HG02678 (cell line): ENCODE measurements at regions not wholly inside any gene's neighbourhood (a gene's known extent, or its start where the extent isn't known, plus 50 kb on each side); places are given as distances from the start of the nearest gene placed in this dataset.

Source experiments
- ATAC-seq: cut with Tn5 transposase; IDR thresholded peaks from one replicate; pipeline ENCODE4 v1.9.1; 2021; ENCODE audit warnings: mild to moderate bottlenecking, moderate library complexity; ENCODE audit not compliant: unreplicated experiment

DNA sequence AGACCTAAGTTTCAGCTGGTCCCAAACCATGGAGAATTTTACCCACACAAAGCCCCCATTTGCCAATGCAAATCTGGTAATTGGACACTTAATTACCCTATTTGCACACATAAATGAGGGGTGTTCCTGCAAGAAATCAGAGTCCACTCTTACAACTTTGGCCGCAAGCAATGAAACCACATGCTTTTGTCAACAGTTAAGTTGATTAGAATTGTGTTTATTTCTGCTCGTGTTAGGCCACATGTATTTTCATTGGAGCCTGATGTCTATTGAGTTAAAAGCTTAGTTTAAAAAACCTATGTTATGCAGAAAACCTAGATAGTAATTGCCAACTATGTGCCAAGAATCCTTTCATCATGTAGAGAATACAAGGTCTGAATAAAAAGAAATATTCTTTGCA lies 153.8 kb upstream of the CMC1 start:
- no peak for ATAC-seq

- no peak for ATAC-seq
Measured at GRCh38 chr3:28088811-28089526, 152.4 kb upstream of the CMC1 start.

GRCh38 chr3:28089527-28089897 lies 151.9 kb upstream of the CMC1 start:
- no peak for ATAC-seq

DNA sequence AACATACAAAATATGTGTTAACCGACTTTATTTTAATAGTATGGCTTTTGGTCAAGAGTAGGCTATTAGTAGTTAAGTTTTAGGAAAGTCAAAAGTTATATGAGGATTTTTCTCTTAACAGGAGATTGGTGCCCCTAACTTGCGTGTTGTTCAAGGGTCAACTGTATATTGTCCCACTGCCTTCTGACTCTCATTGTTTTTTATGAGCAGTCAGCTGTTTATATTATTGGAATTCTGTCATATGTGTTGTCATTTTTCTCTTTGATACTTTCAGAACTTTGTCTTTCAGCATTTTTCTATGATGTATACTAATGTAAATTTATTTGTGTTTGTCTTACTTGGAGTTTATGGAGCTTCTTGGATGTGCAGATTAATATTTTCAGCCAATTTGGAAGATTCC lies 142.1 kb upstream of the CMC1 start:
- ATAC-seq: no peak

DNA sequence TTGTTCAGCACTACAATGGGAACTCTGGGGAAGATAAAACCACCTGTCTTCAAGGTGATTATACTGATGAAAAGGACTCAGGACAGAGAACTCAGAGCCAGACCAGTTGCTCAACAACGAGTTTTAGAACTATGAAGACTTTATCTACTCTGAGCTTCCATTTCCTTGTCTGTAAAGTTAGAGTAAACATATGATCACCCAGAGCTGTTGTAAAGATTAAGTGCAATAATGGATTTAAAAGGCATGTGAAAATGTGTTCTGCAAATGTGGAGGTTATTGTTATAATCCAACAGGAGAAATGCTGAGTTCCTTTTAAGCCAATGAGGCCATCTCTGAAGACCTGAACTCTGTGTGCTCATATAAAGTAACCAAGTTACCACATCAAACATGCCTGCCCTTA lies 139.7 kb upstream of the CMC1 start:
- ATAC-seq: no peak

DNA sequence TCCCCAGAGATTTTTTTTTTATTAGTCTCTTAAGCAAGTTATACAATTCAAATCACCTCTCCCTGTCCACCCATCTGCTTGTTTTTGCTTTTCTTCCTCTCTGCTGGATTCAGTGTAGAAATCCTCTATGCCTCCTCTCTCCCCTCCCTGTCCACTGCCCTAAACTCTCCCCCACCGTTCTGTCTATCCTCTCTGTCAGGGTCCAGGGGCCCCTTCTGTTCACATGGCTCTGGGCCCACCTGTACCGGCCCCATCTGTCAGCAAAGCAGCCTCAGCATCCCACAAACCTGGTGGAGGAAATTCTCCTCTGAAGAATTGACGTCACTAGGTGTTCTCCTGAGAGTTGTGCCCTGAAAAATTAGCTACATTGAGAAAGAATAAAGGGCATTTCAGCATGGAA lies 137.6 kb upstream of the CMC1 start:
- ATAC-seq: no peak

DNA sequence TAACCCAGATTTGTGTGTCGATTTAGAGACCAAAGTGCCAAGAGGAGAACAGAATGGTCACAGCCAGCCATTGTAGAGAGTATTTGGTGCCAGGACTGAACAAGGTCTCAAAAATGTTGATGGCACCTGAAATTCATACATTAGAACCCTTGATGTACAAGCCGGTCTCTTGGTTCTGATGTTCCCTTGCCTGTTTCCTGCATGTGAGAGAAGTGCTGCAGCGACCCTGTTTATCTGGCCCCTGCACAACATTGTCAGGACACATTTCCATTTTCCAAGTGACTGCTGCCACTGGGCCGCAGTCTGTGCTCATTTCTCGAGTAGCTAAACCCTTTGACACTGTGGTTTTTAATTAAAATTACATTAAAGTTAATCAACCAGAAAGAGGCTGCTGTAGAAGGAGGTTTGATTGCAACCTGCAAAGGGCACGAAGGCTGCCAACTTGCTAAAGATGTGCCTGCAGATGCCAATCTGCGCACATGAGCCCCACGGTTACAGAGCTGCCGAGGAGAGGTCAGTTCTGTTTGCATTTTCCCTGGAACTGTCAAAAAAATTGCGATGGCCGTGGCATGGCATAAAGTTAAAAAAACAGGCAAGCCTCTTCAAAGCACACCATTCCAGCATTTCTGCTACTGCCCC lies 136.4 kb upstream of the CMC1 start:
- no peak for ATAC-seq

- ATAC-seq: no peak
Measured at GRCh38 chr3:28109829-28110228, 131.6 kb upstream of the CMC1 start.

GRCh38 chr3:28110869-28111268 lies 130.6 kb upstream of the CMC1 start:
- no peak for ATAC-seq

GRCh38 chr3:28114893-28115292 lies 126.5 kb upstream of the CMC1 start:
- ATAC-seq: no peak

DNA sequence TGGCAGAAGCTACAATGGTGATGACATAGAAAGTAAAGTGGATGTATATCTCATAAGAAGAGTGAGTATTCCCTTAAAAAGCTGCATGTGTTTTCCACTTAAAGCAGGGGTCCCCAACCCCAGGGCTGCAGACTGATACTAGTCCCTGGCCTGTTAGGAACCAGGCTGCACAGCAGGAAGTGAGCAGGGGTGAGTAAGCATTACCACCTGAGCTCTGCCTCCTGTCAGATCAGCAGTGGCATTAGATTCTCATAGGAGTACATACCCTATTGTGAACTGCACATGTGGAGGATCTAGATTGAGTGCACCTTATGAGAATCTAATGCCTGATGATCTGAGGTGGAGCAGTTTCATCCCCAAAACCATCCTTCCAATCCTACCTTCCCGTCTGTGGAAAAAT lies 126.1 kb upstream of the CMC1 start:
- ATAC-seq: no peak

GRCh38 chr3:28117598-28117997 lies 123.8 kb upstream of the CMC1 start:
- no peak for ATAC-seq

DNA sequence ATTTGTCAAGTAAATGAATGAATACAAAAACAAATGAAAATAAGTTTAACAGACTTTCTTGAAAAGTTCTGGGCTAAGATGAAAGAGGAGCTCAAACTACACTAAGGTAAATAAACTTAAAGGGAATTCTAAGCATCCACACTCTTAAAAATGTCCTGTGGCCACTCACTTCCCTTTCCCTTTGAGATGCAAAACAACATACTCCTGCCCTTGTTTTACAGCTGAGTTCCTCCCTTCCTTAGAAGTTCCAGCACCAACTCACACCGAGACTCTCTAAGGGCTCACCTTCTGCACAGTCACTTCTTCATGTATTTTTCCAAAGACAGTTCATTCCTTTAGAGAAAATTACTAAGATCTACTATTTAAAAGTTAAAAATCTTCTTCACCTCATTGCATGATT lies 123.3 kb upstream of the CMC1 start:
- no peak for ATAC-seq

- no peak for ATAC-seq
Measured at GRCh38 chr3:28122227-28122626, 119.2 kb upstream of the CMC1 start.

- no peak for ATAC-seq
Measured at GRCh38 chr3:28124882-28125281, 116.5 kb upstream of the CMC1 start.

GRCh38 chr3:28125342-28125741 lies 116.1 kb upstream of the CMC1 start:
- no peak for ATAC-seq

GRCh38 chr3:28130836-28131235 lies 110.6 kb upstream of the CMC1 start:
- no peak for ATAC-seq

- ATAC-seq: no peak
Measured at GRCh38 chr3:28132941-28133340, 108.5 kb upstream of the CMC1 start.

GRCh38 chr3:28134198-28134597 lies 107.2 kb upstream of the CMC1 start:
- no peak for ATAC-seq

- no peak for ATAC-seq
Measured at GRCh38 chr3:28134792-28135375, 106.5 kb upstream of the CMC1 start.

- no peak for ATAC-seq
Measured at GRCh38 chr3:28136607-28137216, 104.7 kb upstream of the CMC1 start.

- no peak for ATAC-seq
Measured at GRCh38 chr3:28138043-28138610, 103.3 kb upstream of the CMC1 start.
